ENCODE measurements at regions not wholly inside any gene's neighbourhood (a gene's known extent, or its start where the extent isn't known, plus 50 kb on each side); places are given as distances from the start of the nearest gene placed in this dataset.

DNA sequence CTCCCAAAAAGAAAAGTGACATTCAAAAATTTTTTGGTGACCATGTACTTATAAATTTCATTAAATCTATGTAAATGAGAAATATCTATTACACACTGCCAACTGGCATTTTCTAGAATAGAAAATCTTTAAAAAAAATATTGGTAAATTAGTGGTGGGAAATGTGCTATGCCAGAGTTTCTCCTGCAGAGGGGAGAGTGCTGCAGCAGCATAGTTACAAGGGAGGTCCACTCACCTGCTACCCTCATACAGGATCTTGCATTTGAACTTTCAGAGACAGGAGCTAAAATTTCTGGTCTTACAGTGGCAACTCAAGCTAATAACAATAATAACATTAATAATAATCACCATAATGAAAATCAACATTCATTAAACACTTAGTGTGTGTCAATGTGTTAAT lies 459.6 kb downstream of the NSUN3 start:
- no peak for DNase-seq

DNA sequence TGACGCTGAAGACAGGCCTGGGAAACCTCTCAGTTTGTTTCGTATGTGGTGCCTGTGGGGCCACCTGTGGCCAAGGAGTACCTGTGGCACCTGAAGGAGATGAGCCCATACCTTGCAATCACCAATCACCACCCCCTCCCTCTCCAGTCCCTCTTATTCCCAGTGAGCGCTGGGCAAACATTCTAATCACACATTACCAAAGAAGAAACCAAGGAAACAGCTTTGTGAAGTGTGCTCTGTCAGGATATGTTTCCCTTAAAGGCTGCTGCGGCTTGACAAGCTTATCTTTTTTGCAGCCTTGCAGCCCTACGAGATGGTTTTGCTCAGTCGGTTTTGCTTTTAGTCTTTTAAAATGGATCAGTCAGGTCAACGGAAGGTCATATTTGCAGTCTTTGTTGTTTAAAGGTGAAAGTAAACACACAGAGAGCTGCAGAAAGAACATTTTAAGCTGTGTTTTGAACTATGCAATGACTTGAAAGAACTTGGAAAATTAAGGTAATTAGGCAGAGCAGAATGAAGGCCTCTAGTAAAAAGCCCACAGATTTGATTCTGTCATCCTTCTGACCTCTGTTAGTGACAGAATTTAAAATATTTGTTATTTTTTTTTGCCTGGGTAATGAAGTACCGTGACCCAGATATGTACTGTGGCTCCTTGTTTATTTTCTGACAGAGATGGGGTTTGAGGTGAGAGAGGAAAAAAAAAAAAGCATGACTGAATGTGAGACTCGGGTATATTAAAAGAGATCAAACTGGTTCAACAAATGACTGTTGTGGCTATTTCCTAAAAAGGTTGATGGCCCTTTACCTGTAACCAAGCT lies 461.4 kb downstream of the NSUN3 start:
- DNase-seq: no peak

DNA sequence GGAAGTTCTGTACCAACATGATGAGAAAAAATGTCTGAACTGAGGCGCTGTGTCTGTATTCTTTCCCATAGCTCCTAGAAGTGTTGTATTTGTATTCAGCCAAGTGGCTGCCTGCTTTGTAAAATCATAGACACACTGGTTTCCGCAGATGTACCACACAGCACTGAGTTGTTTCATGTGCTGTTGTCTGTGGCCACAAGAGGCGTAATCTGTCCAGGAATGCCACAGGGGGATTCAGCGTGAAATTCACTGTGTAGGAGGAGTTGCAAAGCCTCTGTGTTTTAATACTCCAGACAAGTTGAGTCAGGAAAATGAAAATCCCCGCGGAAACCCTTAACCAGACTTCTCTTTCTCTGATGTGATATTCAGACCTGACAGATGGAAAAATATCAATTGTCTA lies 462.2 kb downstream of the NSUN3 start:
- no peak for DNase-seq

DNA sequence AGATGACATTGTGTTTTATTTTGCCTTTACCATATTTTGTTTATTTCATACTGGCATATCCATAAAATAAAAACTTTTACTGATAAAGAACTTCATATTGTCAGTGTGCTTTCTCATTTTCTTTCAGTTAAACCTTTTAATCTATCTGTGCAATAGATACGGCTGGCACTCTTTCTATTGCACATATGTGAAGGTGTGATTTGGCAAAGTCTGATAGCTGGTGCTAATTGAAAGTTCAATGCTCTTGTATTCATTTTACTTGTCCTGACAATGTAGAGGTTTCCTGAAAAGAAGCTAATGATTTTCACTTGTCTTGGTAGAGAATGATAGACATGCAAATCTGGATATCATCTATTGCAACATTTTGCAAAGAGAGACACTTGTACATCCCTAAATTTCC lies 467.0 kb downstream of the NSUN3 start:
- no peak for DNase-seq

DNA sequence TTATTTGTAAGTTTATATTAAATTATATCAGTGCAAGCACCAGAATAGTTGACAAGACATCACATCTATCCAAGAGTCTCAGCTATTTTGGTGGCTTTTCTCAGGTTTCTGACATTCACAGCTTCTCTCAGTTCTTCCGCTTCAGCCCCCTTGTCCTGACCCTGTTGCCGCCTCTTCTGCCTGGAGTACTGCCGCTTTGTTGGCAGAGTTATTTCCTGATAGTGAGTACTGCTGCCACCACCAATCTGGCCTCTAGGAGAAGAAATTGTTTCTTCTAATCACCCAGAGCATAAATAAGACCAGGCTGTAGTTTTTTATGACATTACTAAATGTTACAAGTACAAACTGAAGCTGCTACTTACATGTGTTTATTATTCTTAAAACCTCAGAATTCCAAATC lies 470.1 kb downstream of the NSUN3 start:
- DNase-seq: no peak

DNA sequence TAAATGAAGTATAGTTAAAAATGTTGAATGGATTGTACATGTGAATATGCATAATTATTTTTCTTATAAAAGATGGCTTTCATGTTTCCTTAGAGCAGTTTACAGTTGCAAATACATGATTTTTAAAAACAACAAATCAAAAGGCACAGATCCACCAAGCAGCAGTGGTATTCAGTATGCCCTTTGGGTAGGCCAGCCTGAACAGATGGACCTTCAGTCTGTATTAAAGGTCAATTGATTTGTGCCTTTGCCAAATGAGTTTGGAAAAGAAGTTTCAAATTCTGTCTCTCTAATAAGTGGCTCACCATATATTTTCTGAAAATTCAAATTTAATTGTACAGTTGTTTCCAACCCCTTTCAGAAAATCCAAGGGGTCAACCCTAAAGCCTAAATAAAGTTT lies 477.1 kb downstream of the NSUN3 start:
- no peak for DNase-seq

DNA sequence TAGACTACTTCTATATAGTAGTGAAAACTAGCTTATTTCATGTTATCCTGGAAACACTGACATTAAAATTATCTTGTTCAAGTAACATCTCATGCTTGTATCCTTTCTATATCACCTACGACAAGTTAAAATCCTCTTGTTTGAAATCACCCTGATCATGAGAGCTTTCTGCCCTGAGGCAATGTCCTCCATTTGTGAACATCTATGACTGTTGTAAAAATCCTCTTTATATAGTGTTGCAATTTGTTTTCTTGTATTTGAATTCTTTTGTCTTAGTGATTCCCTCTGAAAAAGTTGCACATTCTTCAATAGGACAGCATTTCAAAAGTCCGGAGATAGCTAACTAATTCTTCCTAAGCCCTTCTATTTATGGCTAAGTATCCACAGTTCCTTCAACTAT lies 480.3 kb downstream of the NSUN3 start:
- DNase-seq: no peak

DNA sequence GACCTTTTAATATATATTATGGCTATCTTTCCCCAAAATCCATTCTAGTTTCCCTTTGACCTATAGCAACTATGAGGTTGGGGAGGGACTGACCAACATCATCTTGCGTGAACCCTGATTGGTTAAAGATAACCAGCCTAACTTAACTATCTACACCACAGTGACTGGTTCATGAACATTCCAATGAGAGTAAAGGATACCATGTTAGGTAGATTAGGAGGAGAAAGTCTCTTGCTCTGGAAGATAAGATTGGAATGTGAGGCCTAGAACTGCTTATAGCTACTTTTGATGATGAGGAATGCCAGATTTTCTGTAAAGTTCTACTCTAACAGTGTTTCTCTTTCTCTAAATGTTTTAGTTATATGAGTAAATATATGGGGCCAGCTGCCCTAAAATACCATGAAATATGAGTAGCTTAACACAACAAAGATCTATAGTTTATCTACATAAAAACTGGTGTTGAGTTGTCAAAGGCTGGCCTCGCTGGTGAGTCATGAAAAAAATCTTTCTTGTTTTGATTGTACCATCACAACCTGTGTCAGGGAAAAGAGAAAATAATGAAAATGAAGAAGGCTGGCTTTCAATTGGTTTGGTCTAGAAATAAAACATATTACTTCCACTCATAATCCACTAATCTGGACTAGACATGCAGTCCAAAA lies 481.4 kb downstream of the NSUN3 start:
- no peak for DNase-seq

DNA sequence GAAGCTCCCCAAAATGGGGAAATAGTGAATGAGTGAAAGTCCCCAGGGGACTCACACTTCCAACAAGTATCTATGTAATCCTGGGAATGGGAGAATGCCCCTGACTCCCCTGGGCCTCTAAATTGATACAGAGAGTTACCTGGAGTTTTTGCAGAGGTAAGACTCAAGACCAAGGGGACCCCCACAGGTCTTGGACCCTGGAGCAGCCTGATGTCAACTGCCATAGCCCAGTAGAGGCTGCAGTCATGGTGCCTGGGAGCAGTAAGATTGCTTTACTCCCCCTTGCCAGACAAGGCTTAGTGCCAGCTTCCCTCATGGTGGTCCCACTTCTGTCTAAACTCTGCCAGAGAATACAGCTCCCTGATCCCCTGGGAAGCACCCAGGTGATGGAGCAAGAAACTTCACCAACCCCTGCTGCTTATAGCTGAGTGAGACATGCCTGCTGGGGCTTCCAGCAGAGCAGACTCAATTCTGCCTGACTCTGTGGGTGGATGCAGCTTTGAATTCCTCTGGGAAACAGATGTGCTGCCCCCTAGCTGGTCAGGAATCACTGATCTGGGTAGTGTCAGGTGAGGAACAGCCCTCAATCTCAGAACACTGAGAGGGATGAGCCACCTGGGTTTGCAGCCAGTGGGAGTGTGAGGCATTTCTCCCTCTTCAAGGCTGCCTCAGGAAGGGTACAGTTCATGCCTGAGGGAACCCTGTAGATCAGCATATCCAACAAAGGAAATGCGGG lies 485.9 kb downstream of the NSUN3 start:
- no peak for DNase-seq

DNA sequence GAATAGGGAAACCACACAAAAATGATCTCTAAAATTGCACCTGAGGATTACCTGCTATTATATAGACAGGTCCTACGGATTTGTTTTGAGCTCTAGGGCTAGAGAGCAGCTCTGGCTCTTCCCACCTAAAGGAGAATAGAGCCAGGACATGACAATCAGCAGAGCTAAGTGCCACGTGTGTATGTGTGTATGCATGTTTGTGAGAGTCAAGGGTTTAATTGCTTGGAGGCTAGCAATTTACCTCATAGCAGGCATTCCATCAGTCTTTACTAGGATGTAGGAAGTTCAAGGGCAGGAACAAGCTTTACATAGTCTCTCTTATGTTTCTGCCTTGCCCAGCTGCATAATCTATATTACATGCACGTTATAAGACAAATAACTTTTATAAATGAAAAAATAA lies 498.2 kb downstream of the NSUN3 start:
- no peak for DNase-seq

DNA sequence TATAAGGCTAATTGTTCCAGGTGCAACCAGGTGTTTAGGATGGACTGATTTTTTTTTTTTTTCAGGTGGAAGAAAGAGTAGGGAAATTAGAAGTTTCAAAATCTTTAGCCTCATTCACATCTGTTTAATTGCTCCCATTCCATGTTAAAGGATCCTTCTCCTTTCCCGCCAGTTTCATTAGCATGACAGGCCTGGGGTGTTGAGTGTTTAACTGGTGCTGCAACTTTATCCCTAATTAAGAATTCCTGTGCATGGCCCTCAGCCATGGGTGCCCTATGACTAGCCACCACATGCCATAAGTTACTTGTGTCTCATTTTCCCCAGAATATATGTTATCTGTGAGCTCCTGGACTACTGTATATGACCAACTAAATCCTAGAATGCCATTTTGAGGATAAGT lies 501.4 kb downstream of the NSUN3 start:
- no peak for DNase-seq

DNA sequence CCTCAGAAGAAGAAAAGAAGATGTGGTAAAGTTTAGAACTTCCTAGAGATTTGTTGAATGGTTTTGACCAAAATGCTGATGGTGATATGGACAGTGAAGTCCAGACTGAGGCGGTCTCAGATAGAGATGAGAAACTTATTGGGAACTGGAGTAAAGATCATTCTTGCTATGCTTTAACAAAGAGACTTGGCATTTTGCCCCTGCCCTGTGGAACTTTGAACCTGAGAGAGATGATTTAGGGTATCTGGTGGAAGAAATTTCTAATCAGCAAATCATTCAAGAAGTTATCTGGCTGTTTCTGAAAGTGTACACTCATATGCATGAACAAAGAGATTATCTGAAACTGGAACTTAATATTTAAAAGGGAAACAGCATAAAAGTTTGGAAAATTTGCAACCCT lies 505.2 kb downstream of the NSUN3 start:
- DNase-seq: no peak

DNA sequence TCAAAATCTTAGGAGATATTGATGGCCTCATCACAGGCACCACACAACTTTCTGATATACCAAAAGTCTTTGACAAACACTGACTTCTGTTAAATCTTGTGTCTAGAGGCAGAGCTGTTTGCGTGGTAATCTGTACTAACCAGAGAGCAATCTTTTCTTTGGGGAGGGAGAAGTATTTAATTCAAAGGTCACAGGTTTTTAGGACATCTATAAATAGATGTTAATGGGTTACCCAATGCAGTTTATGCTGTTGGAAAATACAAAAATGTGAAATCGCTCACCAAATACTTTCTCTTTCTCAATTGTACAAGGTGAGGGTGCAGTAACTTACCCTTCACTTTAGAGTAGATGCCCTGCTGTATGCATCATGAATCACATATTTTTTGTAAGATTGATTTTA lies 510.5 kb downstream of the NSUN3 start:
- no peak for DNase-seq

DNA sequence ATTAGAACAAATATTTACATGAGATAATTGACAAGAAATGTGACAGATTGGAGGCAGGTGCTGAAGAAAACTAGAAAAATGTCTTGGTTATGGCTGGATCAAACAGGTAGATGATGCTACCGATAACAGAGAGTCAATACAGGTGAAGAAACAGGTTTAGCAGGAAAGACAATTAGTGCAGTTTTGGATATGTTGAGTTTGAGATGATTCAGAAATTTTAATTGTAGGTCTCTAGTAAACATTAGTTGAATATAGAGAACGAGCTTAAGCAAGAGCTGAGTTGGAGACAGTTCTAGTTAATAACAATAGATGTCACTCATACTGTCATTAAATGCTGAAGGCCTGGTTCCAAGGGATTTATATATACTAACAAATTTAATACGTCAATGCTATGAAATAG lies 524.4 kb downstream of the NSUN3 start:
- DNase-seq: no peak

DNA sequence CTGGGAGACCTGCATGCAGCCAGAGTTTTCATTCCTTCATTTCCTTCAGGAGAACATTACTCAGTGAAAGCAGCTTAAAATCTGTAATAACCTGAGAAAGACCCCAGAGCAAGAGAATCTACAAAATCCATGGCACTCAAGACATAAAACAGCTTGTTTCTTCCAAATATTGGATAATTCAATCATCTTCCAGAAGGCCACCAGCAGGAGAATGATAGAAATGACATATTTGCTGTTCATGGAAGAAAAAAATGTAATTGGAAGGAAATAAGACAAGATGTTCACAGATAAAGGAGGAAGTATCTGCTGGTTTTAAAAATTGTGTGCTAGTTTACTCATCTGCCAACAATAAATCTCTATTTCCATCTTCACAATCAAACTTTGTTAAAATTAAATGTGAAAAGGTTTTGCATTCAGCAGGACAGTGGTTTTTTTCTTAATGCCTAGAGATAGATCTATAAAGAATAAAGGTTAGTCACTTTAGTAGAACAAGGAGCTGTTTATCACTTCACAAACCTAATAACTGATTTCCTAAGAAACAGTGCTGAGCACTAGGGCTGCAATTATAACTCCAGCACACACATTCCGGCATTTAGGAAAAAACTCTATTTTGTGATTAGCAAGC lies 530.8 kb downstream of the NSUN3 start:
- no peak for DNase-seq

DNA sequence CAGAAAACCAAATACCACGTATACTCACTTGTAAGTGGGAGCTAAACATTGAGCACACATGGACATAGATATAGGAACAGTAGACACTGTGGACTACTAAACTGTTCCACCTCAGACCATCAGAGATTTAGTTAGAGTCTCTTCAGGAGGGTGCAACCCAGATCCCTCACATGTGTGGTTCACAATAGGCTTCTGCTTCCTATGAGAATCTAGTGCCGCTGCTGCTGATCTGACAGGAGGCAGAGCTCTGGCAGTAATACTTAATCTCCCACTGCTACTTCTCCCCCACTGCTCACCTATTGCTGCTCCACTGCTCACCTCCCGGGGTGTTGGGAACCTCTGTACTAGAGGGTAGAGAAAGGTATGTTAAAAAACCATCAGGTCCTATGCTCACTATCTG lies 533.3 kb downstream of the NSUN3 start:
- DNase-seq: no peak

DNA sequence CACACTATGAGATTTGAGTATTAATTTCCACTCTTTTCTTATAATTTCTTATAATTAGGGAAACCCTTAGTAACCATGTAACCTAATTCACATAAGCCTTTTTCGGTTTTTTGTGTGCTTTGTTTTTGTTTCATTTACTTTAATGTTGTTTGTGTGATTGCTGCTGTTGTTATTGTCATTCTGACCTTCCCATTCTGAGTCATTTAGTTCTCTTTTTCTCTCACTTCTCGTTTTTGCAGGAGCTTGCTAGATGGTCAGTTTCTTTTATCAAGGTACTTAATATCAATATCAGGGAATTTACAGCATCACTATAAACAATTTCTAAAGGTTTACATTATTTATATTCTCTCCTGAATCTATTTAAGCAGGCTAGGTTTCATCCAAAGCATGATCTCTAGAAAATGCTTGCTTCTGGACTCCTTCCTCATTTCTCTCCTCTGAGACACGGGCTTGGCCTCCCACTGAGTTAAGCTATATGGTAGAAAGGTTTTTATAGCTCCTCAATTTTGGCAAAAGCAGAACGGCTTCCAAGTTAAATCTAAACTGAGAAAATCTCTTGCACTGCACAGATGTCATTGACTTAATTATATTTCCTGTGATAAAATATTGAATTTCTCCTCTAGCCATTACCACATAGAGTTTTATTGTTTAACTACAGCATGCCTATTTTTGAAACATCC lies 534.2 kb downstream of the NSUN3 start:
- no peak for DNase-seq

DNA sequence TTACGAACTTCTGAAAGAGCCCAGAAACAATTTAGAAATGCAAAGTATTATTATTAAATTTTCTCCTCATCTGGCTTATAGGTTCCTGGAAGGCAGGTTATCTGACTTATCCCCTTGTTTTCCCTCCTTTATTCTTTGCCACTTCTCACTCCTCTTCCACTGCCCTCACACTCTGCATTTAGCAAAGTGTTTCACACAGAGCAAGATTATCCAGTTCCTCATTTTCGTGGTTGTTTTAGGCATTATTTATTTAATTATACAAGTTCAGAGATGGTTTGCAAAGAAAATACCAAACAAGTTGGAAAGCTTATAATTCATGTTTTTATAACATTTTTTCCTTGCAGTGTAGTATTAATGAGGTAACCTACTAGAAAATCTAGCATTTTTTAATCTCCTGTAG lies 544.9 kb downstream of the NSUN3 start:
- no peak for DNase-seq

DNA sequence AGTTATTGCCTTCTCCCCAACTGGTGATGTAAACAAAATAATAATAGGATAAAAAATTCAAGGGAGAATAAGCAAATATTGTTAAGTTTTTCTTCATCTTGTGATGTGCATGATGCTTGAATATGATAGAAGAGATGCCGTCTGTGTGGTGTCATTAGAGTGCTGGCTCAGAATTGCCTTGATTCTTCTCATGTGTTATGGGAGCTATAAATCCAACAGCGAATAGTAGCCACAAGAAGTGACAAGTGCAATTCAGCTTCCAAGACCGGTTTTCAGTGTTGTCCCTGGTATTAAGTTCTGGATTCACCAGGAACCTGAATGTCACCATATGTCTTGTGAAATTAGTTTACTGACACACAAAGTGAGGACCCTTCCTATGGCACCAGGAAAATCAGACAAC lies 547.0 kb downstream of the NSUN3 start:
- DNase-seq: no peak

DNA sequence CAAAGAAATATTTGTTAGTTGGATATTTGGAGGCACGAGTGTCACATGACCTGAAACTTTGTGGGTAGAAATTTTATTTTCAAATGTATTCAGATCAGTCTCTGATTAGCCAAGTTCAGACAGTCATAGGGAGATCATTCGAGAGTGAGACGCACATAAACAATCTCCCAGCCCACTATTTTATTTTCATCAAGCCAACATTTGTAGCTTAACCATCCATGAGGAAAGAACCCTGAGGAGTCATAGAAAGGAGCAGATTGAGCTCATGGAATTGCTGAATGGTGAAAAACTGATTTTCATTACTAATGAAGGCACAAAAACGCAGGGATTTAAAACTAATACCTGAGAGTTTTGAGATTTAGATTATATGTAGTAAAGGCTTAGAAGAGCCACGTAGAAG lies 548.7 kb downstream of the NSUN3 start:
- no peak for DNase-seq

DNA sequence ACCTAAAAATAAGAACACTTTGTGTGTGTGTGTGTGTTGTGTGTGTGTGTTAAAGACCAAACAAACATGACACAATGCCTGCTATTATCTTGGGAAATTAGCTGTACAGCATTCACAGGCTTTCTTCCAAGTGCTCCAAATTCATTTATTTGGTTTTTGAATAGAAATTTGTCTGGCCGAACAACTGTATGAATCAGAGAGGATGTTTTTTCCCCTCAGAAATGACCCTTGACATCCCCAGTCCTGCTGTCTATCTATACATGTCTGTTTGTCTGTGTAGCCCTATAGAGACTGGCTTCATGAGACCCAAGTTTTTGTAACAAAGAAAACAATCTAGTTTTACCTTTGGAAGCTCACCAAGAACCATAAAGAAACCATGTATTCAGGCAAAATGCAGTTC lies 549.8 kb downstream of the NSUN3 start:
- no peak for DNase-seq

DNA sequence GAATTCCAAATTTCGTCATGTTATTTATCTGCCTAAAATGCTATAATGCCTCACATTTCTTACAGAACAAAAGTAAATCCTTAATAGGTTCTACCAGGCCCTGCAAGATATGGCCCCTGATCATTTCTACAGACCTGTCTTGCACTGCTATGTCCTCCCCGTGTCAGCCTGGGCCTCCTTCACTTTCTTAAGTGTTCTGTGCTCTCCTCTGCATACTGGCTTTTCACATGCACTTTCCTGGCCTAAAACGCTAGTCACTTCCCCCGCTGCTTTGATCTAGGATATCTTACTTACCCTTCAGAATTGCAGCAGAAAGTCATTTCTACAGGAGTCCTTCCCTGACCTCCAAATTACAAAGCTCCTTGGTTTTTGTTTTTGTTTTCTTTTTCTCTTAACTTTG lies 551.3 kb downstream of the NSUN3 start:
- no peak for DNase-seq
